GM23338 (cell line): ENCODE measurements at regions not wholly inside any gene's neighbourhood (a gene's known extent, or its start where the extent isn't known, plus 50 kb on each side); places are given as distances from the start of the nearest gene placed in this dataset.

Source experiments
- ATAC-seq: fragments of 200-7000 bp; cut with Tn5 transposase; 3 replicates; pipeline ENCODE4 v1.9.1; 2020
- DNase-seq: peaks from one replicate; pipeline ENCODE4 v3.0.0-alpha.2; 2015; ENCODE audit warnings: low spot score
- H2AFZ ChIP-seq: fragments of 200-600 bp; sonication (generic); 2 replicates; pipeline ENCODE4 v1.8.0; 2016; ENCODE audit warnings: antibody characterized with exemption, mild to moderate bottlenecking, moderate library complexity
- H3F3A ChIP-seq: fragments of 200-600 bp; sonication (generic); replicated peaks from 2 replicates; pipeline ENCODE4 v1.8.0; 2017; ENCODE audit warnings: antibody characterized with exemption, mixed run types, low read depth
- H3K27ac ChIP-seq: fragments of 200-600 bp; sonication (generic); 2 replicates; pipeline ENCODE4 v1.6.1; 2016; ENCODE audit warnings: low read depth
- H3K27me3 ChIP-seq: fragments of 200-600 bp; sonication (generic); 2 replicates; pipeline ENCODE4 v1.8.0; 2016; ENCODE audit warnings: mild to moderate bottlenecking, mixed run types, moderate library complexity; ENCODE audit not compliant: insufficient read depth
- H3K36me3 ChIP-seq: fragments of 200-600 bp; sonication (generic); 2 replicates; pipeline ENCODE4 v1.8.0; 2016; ENCODE audit warnings: mild to moderate bottlenecking; ENCODE audit not compliant: insufficient read depth
- H3K4me1 ChIP-seq: fragments of 200-600 bp; sonication (generic); 2 replicates; pipeline ENCODE4 v1.8.0; 2016; ENCODE audit warnings: mild to moderate bottlenecking, moderate library complexity; ENCODE audit not compliant: insufficient read depth
- H3K4me2 ChIP-seq: fragments of 200-600 bp; sonication (generic); 2 replicates; pipeline ENCODE4 v1.7.1; 2017; ENCODE audit warnings: mixed run types
- H3K4me3 ChIP-seq: fragments of 200-600 bp; sonication (generic); 2 replicates; pipeline ENCODE4 v1.6.1; 2016; ENCODE audit warnings: mixed run types
- H3K79me2 ChIP-seq: fragments of 200-600 bp; sonication (generic); replicated peaks from 2 replicates; pipeline ENCODE4 v1.8.0; 2017; ENCODE audit warnings: mild to moderate bottlenecking; ENCODE audit not compliant: insufficient read depth
- H3K9me2 ChIP-seq: fragments of 200-600 bp; sonication (generic); 2 replicates; pipeline ENCODE4 v1.8.0; 2017; ENCODE audit not compliant: insufficient read depth
- H4K20me1 ChIP-seq: fragments of 200-600 bp; sonication (generic); replicated peaks from 2 replicates; pipeline ENCODE4 v1.8.0; 2017; ENCODE audit warnings: mild to moderate bottlenecking; ENCODE audit not compliant: insufficient read depth
- H3K27ac Mint-ChIP-seq: 2 replicates; pipeline ENCODE4 v1.8.0; 2020; ENCODE audit warnings: inconsistent platforms, mild to moderate bottlenecking, moderate library complexity, mixed read lengths
- H3K27me3 Mint-ChIP-seq: 3 replicates; pipeline ENCODE4 v1.8.0; 2022; ENCODE audit warnings: low read depth, mild to moderate bottlenecking, moderate library complexity, mixed read lengths, inconsistent platforms; ENCODE audit not compliant: insufficient read depth, poor library complexity
- H3K36me3 Mint-ChIP-seq: 3 replicates; pipeline ENCODE4 v1.8.0; 2021; ENCODE audit warnings: low read depth, mild to moderate bottlenecking, inconsistent platforms, moderate library complexity, mixed read lengths
- H3K4me1 Mint-ChIP-seq: 3 replicates; pipeline ENCODE4 v1.8.0; 2020; ENCODE audit warnings: mild to moderate bottlenecking, inconsistent platforms, mixed read lengths
- H3K4me3 Mint-ChIP-seq: 3 replicates; pipeline ENCODE4 v1.8.0; 2021; ENCODE audit warnings: moderate library complexity, mild to moderate bottlenecking, inconsistent platforms, mixed read lengths
- H3K9me3 Mint-ChIP-seq: 3 replicates; pipeline ENCODE4 v1.8.0; 2020; ENCODE audit warnings: moderate library complexity, mild to moderate bottlenecking, inconsistent platforms, mixed read lengths
- CREB1 ChIP-seq: fragments of 250-450 bp; sonication (Bioruptor Pico); IDR thresholded peaks from 2 replicates; pipeline ENCODE4 v1.5.0; 2020; ENCODE audit warnings: low read depth, mild to moderate bottlenecking, moderate library complexity
- EZH2 ChIP-seq: fragments of 200-600 bp; sonication (generic); IDR thresholded peaks from one replicate; pipeline ENCODE4 v1.8.0; 2017; ENCODE audit warnings: antibody characterized with exemption, mild to moderate bottlenecking, low read depth; ENCODE audit not compliant: unreplicated experiment
- EZH2phosphoT487 ChIP-seq: fragments of 200-600 bp; sonication (generic); IDR thresholded peaks from one replicate; pipeline ENCODE4 v1.8.1; 2018; ENCODE audit warnings: antibody characterized with exemption; ENCODE audit not compliant: unreplicated experiment
- JUNB ChIP-seq: IDR thresholded peaks from one replicate; pipeline ENCODE4 v1.6.1; 2016; ENCODE audit warnings: antibody characterized with exemption; ENCODE audit not compliant: unreplicated experiment
- NANOG ChIP-seq: IDR thresholded peaks from 2 replicates; pipeline ENCODE4 v1.6.1; 2016; ENCODE audit warnings: antibody characterized with exemption, borderline replicate concordance
- POLR2AphosphoS5 ChIP-seq: IDR thresholded peaks from 2 replicates; pipeline ENCODE4 v1.6.1; 2016; ENCODE audit warnings: antibody characterized with exemption, low read depth
- STAT1 ChIP-seq: IDR thresholded peaks from one replicate; pipeline ENCODE4 v1.6.1; 2016; ENCODE audit warnings: antibody characterized with exemption; ENCODE audit not compliant: unreplicated experiment
- ZNF114 ChIP-seq: fragments of 250-450 bp; sonication (Bioruptor Pico); IDR thresholded peaks from 2 replicates; pipeline ENCODE4 v1.5.0; 2020; ENCODE audit warnings: mild to moderate bottlenecking, moderate library complexity
- ZNF331 ChIP-seq: fragments of 250-450 bp; sonication (Bioruptor Pico); IDR thresholded peaks from 2 replicates; pipeline ENCODE4 v1.5.0; 2020; ENCODE audit warnings: low read depth, mild to moderate bottlenecking, moderate library complexity
- TF ChIP-seq, protein P1 (sequence below): IDR thresholded peaks from one replicate; pipeline ENCODE4 v1.6.1; 2018; ENCODE audit warnings: antibody characterized with exemption; ENCODE audit not compliant: unreplicated experiment
- TF ChIP-seq, protein P2 (sequence below): IDR thresholded peaks from 2 replicates; pipeline ENCODE4 v1.6.1; 2016; ENCODE audit warnings: antibody characterized with exemption
- TF ChIP-seq, protein P3 (sequence below): fragments of 250-450 bp; sonication (Bioruptor Pico); IDR thresholded peaks from 2 replicates; pipeline ENCODE4 v1.5.0; 2020; ENCODE audit warnings: mild to moderate bottlenecking, moderate library complexity

DNA sequence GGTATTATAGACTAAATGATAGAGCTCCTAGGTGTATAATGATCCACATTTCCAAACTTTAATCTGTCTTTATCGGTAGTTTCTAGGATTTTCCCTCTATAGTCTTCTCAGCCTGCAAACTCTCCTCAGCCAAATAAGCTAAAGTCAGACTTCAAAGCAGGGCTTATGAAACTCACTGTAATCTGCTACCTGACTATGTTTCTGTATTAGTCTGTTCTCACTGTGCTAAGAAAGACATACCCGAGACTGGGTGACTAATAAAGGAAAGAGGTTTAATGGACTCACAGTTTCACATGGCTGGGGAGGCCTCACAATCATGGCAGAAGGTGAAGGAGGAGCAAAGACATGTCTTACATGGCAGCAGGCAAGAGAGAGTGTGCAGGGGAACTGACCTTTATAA lies 928.7 kb upstream of the ADGRB3 start:
- H3K4me1 ChIP-seq = no peaks in the 10 kb centered on the region
- Mint-ChIP-seq H3K27me3 (no peaks in the 10 kb centered on the region), H3K9me3 (peaks cover 18% of the 10 kb centered on the region; the same call in 2 of the 3 replicates), H3K27ac (no peak overlapping the region), H3K4me1 (no peaks in the 10 kb centered on the region), H3K4me3 (no peak overlapping the region), H3K36me3 (peaks cover 6% of the 10 kb centered on the region; the same call in 2 of the 3 replicates)
- no peak overlapping the region for H3K4me2 ChIP-seq
- ATAC-seq = no peak
- no peak for DNase-seq
- H3K4me3 ChIP-seq = no peak overlapping the region
- H3K9me2 ChIP-seq = peaks cover 8% of the 10 kb centered on the region
- no peaks in the 10 kb centered on the region for H3K27me3 ChIP-seq
- no peaks in the 10 kb centered on the region for H3K36me3 ChIP-seq
- no peak overlapping the region for H3K27ac ChIP-seq
- TF ChIP-seq, protein P1, sequence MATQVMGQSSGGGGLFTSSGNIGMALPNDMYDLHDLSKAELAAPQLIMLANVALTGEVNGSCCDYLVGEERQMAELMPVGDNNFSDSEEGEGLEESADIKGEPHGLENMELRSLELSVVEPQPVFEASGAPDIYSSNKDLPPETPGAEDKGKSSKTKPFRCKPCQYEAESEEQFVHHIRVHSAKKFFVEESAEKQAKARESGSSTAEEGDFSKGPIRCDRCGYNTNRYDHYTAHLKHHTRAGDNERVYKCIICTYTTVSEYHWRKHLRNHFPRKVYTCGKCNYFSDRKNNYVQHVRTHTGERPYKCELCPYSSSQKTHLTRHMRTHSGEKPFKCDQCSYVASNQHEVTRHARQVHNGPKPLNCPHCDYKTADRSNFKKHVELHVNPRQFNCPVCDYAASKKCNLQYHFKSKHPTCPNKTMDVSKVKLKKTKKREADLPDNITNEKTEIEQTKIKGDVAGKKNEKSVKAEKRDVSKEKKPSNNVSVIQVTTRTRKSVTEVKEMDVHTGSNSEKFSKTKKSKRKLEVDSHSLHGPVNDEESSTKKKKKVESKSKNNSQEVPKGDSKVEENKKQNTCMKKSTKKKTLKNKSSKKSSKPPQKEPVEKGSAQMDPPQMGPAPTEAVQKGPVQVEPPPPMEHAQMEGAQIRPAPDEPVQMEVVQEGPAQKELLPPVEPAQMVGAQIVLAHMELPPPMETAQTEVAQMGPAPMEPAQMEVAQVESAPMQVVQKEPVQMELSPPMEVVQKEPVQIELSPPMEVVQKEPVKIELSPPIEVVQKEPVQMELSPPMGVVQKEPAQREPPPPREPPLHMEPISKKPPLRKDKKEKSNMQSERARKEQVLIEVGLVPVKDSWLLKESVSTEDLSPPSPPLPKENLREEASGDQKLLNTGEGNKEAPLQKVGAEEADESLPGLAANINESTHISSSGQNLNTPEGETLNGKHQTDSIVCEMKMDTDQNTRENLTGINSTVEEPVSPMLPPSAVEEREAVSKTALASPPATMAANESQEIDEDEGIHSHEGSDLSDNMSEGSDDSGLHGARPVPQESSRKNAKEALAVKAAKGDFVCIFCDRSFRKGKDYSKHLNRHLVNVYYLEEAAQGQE = no peak
- TF ChIP-seq JUNB (no peak), CREB1 (no peak), STAT1 (no peak), ZNF114 (CRISPR knock-in tag) (no peak)
- no peaks in the 10 kb centered on the region for H3K79me2 ChIP-seq
- H2AFZ ChIP-seq = no peak overlapping the region
- H3F3A ChIP-seq = no peaks in the 10 kb centered on the region
- no peaks in the 10 kb centered on the region for H4K20me1 ChIP-seq

DNA sequence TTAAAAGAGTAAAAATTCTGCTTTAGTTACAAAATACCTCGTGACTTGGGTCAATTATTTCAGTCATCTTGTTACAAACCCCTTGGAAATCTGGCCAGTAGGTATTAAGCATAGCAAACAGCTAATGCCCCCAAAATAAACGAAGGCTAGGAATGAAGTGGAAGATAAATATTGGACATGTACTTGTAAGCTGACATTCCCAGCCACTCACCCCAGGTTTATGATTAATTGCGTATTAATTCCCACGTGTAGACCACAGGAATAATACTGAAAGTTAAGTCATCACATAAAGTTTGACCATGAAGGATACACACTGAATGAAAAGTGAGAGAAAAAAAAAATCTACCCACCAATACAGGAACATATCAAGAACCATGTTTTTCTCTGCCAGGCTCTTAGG lies 936.5 kb upstream of the ADGRB3 start:
- no peak for ATAC-seq
- Histone ChIP-seq H3K4me3 (no peak overlapping the region), H3K79me2 (no peaks in the 10 kb centered on the region), H3K27me3 (no peaks in the 10 kb centered on the region), H3K9me2 (no peaks in the 10 kb centered on the region), H3K36me3 (no peaks in the 10 kb centered on the region), H3K4me2 (no peak overlapping the region), H3F3A (no peaks in the 10 kb centered on the region), H3K27ac (no peak overlapping the region), H4K20me1 (no peaks in the 10 kb centered on the region), H3K4me1 (no peaks in the 10 kb centered on the region), H2AFZ (no peak overlapping the region)
- Mint-ChIP-seq H3K27me3 (no peaks in the 10 kb centered on the region), H3K4me3 (no peak overlapping the region), H3K27ac (no peak overlapping the region), H3K36me3 (no peaks in the 10 kb centered on the region), H3K9me3 (no peaks in the 10 kb centered on the region; the same call in 2 of the 3 replicates), H3K4me1 (no peaks in the 10 kb centered on the region)
- DNase-seq = no peak
- TF ChIP-seq NANOG = no peak
- no peak for TF ChIP-seq ZNF331 (CRISPR knock-in tag)
- TF ChIP-seq EZH2 = no peak
- TF ChIP-seq STAT1 = no peak
- TF ChIP-seq, protein P2, sequence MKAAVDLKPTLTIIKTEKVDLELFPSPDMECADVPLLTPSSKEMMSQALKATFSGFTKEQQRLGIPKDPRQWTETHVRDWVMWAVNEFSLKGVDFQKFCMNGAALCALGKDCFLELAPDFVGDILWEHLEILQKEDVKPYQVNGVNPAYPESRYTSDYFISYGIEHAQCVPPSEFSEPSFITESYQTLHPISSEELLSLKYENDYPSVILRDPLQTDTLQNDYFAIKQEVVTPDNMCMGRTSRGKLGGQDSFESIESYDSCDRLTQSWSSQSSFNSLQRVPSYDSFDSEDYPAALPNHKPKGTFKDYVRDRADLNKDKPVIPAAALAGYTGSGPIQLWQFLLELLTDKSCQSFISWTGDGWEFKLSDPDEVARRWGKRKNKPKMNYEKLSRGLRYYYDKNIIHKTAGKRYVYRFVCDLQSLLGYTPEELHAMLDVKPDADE = no peak
- TF ChIP-seq, protein P3, sequence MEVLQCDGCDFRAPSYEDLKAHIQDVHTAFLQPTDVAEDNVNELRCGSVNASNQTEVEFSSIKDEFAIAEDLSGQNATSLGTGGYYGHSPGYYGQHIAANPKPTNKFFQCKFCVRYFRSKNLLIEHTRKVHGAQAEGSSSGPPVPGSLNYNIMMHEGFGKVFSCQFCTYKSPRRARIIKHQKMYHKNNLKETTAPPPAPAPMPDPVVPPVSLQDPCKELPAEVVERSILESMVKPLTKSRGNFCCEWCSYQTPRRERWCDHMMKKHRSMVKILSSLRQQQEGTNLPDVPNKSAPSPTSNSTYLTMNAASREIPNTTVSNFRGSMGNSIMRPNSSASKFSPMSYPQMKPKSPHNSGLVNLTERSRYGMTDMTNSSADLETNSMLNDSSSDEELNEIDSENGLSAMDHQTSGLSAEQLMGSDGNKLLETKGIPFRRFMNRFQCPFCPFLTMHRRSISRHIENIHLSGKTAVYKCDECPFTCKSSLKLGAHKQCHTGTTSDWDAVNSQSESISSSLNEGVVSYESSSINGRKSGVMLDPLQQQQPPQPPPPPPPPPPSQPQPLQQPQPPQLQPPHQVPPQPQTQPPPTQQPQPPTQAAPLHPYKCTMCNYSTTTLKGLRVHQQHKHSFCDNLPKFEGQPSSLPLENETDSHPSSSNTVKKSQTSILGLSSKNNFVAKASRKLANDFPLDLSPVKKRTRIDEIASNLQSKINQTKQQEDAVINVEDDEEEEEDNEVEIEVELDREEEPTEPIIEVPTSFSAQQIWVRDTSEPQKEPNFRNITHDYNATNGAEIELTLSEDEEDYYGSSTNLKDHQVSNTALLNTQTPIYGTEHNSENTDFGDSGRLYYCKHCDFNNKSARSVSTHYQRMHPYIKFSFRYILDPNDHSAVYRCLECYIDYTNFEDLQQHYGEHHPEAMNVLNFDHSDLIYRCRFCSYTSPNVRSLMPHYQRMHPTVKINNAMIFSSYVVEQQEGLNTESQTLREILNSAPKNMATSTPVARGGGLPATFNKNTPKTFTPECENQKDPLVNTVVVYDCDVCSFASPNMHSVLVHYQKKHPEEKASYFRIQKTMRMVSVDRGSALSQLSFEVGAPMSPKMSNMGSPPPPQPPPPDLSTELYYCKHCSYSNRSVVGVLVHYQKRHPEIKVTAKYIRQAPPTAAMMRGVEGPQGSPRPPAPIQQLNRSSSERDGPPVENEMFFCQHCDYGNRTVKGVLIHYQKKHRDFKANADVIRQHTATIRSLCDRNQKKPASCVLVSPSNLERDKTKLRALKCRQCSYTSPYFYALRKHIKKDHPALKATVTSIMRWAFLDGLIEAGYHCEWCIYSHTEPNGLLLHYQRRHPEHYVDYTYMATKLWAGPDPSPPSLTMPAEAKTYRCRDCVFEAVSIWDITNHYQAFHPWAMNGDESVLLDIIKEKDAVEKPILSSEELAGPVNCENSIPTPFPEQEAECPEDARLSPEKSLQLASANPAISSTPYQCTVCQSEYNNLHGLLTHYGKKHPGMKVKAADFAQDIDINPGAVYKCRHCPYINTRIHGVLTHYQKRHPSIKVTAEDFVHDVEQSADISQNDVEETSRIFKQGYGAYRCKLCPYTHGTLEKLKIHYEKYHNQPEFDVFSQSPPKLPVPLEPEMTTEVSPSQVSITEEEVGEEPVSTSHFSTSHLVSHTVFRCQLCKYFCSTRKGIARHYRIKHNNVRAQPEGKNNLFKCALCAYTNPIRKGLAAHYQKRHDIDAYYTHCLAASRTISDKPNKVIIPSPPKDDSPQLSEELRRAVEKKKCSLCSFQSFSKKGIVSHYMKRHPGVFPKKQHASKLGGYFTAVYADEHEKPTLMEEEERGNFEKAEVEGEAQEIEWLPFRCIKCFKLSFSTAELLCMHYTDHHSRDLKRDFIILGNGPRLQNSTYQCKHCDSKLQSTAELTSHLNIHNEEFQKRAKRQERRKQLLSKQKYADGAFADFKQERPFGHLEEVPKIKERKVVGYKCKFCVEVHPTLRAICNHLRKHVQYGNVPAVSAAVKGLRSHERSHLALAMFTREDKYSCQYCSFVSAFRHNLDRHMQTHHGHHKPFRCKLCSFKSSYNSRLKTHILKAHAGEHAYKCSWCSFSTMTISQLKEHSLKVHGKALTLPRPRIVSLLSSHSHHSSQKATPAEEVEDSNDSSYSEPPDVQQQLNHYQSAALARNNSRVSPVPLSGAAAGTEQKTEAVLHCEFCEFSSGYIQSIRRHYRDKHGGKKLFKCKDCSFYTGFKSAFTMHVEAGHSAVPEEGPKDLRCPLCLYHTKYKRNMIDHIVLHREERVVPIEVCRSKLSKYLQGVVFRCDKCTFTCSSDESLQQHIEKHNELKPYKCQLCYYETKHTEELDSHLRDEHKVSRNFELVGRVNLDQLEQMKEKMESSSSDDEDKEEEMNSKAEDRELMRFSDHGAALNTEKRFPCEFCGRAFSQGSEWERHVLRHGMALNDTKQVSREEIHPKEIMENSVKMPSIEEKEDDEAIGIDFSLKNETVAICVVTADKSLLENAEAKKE = no peak
- no peak for TF ChIP-seq ZNF114 (CRISPR knock-in tag)
- no peak for TF ChIP-seq POLR2AphosphoS5
- no peak for TF ChIP-seq JUNB
- no peak for TF ChIP-seq CREB1
- TF ChIP-seq EZH2phosphoT487 = no peak
